K562 (cell line): ENCODE measurements at regions not wholly inside any gene's neighbourhood (a gene's known extent, or its start where the extent isn't known, plus 50 kb on each side); places are given as distances from the start of the nearest gene placed in this dataset.

Source experiments
- ATAC-seq: fragments of 200-7000 bp; cut with Tn5 transposase; 3 replicates; pipeline ENCODE4 v1.9.1; 2020; ENCODE audit warnings: moderate library complexity
- BruUV-seq: library from RNA; stranded (reverse); fragments of 400-500 nt; replicated peaks from 2 replicates; lab custom pipeline; 2021; lab: Mats Ljungman, UMichigan
- CTCF ChIA-PET: fragments of 300-600 bp; formaldehyde crosslinking; extraction: SDS; loops from one replicate; lab custom pipeline; 2021; ENCODE audit warnings: low intra/inter-chr PET ratio; lab: Yijun Ruan, JAX
- POLR2A ChIA-PET: fragments of 300-600, 350-650 bp; sonication (Branson Sonifier 250); formaldehyde crosslinking; extraction: SDS; loops from one replicate; lab custom pipeline; 2021; ENCODE audit warnings: antibody characterized with exemption, inconsistent platforms; lab: Yijun Ruan, JAX
- DNase-seq, 4 experiments: peaks; one replicate each; pipeline versions ENCODE4 v3.0.0 to v3.0.0-alpha.2; 2011 to 2018; ENCODE audit warnings: low spot score in 3 of 4, mixed read lengths in 3 of 4; ENCODE audit errors: extremely low read depth in 1 of 4
- FAIRE-seq: peaks from 2 replicates; lab custom pipeline; 2011; peaks lifted over from hg19 to GRCh38; lab: Jason Lieb, UNC
- H2AFZ ChIP-seq: 2 replicates; pipeline ENCODE4 v1.6.0; 2011; ENCODE audit warnings: low read depth, low read length, control low read depth, inconsistent platforms
- H3K27ac ChIP-seq: fragments of 200-600 bp; 3 replicates; pipeline ENCODE4 v1.8.0; 2011; ENCODE audit warnings: low read depth, mild to moderate bottlenecking, control low read depth, inconsistent platforms, low read length, moderate library complexity, mixed read lengths; ENCODE audit errors: extremely low read depth
- H3K27me3 ChIP-seq, 2 experiments: fragments of 300-600 bp in 1 of 2; 2 replicates in 1 of 2; 3 replicates in 1 of 2; pipeline versions ENCODE4 v1.6.0 to v1.8.0; 2011; ENCODE audit warnings: inconsistent platforms in 2 of 2, low read length in 2 of 2, mild to moderate bottlenecking in 1 of 2, mixed read lengths in 1 of 2, moderate library complexity in 1 of 2; ENCODE audit not compliant: control insufficient read depth in 2 of 2, insufficient read depth in 2 of 2
- H3K36me3 ChIP-seq: fragments of 300-600 bp; 3 replicates; pipeline ENCODE4 v1.8.0; 2011; ENCODE audit warnings: mild to moderate bottlenecking, low read length, inconsistent platforms; ENCODE audit not compliant: control insufficient read depth, insufficient read depth
- H3K4me1 ChIP-seq, 2 experiments: fragments of 200-600 bp in 1 of 2; replicated peaks in 1 of 2; 2 replicates in 1 of 2; 3 replicates in 1 of 2; pipeline versions ENCODE4 v1.5.1 to v1.8.0; 2011; ENCODE audit warnings: inconsistent platforms in 2 of 2, low read length in 2 of 2, mild to moderate bottlenecking in 1 of 2, mixed read lengths in 1 of 2, moderate library complexity in 1 of 2; ENCODE audit not compliant: control insufficient read depth in 2 of 2, insufficient read depth in 2 of 2
- H3K4me2 ChIP-seq: 2 replicates; pipeline ENCODE4 v1.6.1; 2011; ENCODE audit warnings: low read length, control low read depth, inconsistent platforms, mixed read lengths; ENCODE audit not compliant: insufficient read depth
- H3K4me3 ChIP-seq: fragments of 200-600 bp; sonication (generic), shearing (Covaris generic); 2 replicates; pipeline ENCODE4 v1.5.1; 2016; ENCODE audit warnings: control low read depth, inconsistent platforms
- H3K79me2 ChIP-seq: fragments of 200-600 bp; 3 replicates; pipeline ENCODE4 v1.8.0; 2011; ENCODE audit warnings: low read length, inconsistent platforms; ENCODE audit not compliant: control insufficient read depth, insufficient read depth
- H3K9ac ChIP-seq, 2 experiments: 2 replicates each; pipeline versions ENCODE4 v1.6.0 to v1.6.1; 2011; ENCODE audit warnings: low read depth in 2 of 2, low read length in 2 of 2, control low read depth in 1 of 2, inconsistent platforms in 1 of 2, mild to moderate bottlenecking in 1 of 2, mixed read lengths in 1 of 2; ENCODE audit not compliant: insufficient read depth in 1 of 2
- H3K9me1 ChIP-seq: one replicate; pipeline ENCODE4 v1.6.0; 2011; ENCODE audit warnings: inconsistent platforms, mild to moderate bottlenecking, low read length, moderate library complexity; ENCODE audit not compliant: control insufficient read depth, insufficient read depth
- H3K9me3 ChIP-seq: replicated peaks from 2 replicates; pipeline ENCODE4 v1.5.1; 2011; ENCODE audit warnings: low read depth, low read length, inconsistent platforms; ENCODE audit not compliant: control insufficient read depth, insufficient read depth
- H4K20me1 ChIP-seq: replicated peaks from 2 replicates; pipeline ENCODE4 v1.6.1; 2011; ENCODE audit warnings: low read length, inconsistent platforms, mixed read lengths; ENCODE audit not compliant: control insufficient read depth, insufficient read depth
- KDM1A ChIP-seq, 2 experiments: fragments of 450-650 bp; IDR thresholded peaks; 2 replicates each; pipeline ENCODE4 v1.6.1; 2016; ENCODE audit warnings: mild to moderate bottlenecking in 2 of 2
- KDM5B ChIP-seq: fragments of 200-600 bp; sonication (generic); IDR thresholded peaks from 2 replicates; pipeline ENCODE4 v1.6.1; 2012; ENCODE audit warnings: low read depth, mild to moderate bottlenecking, moderate library complexity, low read length, control low read depth, inconsistent platforms; ENCODE audit not compliant: insufficient replicate concordance
- KLF10 ChIP-seq: fragments of 250-450 bp; sonication (Bioruptor Pico); IDR thresholded peaks from 2 replicates; pipeline ENCODE4 v1.6.1; 2021; ENCODE audit warnings: matching md5 sums
- MAFG ChIP-seq: fragments of 450-650 bp; conservative IDR thresholded peaks from 2 replicates; pipeline ENCODE4 v1.6.1; 2016; ENCODE audit warnings: missing genetic modification characterization, missing compliant biosample characterization
- NCOA4 ChIP-seq: fragments of 450-650 bp; IDR thresholded peaks from 2 replicates; pipeline ENCODE4 v1.6.1; 2018; ENCODE audit warnings: mild to moderate bottlenecking; ENCODE audit not compliant: partially characterized antibody
- TEAD1 ChIP-seq, 2 experiments: fragments of 450-650 bp in 1 of 2; sonication (generic) in 1 of 2; formaldehyde crosslinking; IDR thresholded peaks; 2 replicates each; pipeline versions ENCODE4 v1.4.0 to v1.8.0; 2020 to 2022; ENCODE audit warnings: mild to moderate bottlenecking in 2 of 2, missing genetic modification reagents in 1 of 2
- ZNF175 ChIP-seq: fragments of 200-800 bp; sonication (Bioruptor generic); IDR thresholded peaks from 2 replicates; pipeline ENCODE4 v1.6.1; 2016; ENCODE audit warnings: low read depth, mild to moderate bottlenecking, missing genetic modification characterization, missing compliant biosample characterization
- ZNF592 ChIP-seq: fragments of 450-650 bp; IDR thresholded peaks from 2 replicates; pipeline ENCODE4 v1.6.1; 2017; ENCODE audit warnings: antibody characterized with exemption, mild to moderate bottlenecking
- WGBS: fragments of 100-300 bp; shearing (Covaris generic); methylation state at CpG from one replicate; pipeline ENCODE4 v1.1.6; 2016; ENCODE audit warnings: low coverage, mixed read lengths; ENCODE audit not compliant: insufficient coverage; ENCODE audit errors: missing lambda C conversion rate; 5-methylcytosine and 5-hydroxymethylcytosine counted together
- in situ Hi-C: fragments of 300-500 bp; cut with MboI; formaldehyde crosslinking; loops from 4 replicates; pipeline ENCODE4 v1.15.0; 2018; ENCODE audit warnings: inconsistent platforms, mixed read lengths
- intact Hi-C: fragments of 100-400 bp; cut with micrococcal nuclease; formaldehyde crosslinking; loops from 2 replicates; pipeline ENCODE4 v1.14.2; 2022

GRCh38 chr11:91804042-91804441 is 420.6 kb upstream of the FAT3 start (continued):
- TF ChIP-seq KDM5B (no peak), TEAD1 (CRISPR knock-in tag; IDR thresholded peaks at IDR 0.05) (no peak), MAFG (tag) (peak; percentile 67; the same call in 1 of the 2 replicates), KLF10 (CRISPR knock-in tag) (no peak), KDM1A (IDR thresholded peaks at IDR 0.05) (peak in 1 of 2 experiments; percentile 10; a peak in 1 of 4 replicates)
- TF ChIP-seq, all 486 proteins: peak for 7

GRCh38 chr11:91802475-91802874 is 422.1 kb upstream of the FAT3 start:
- Histone ChIP-seq H4K20me1 (no peaks in the 10 kb centered on the region), H3K4me2 (no peak overlapping the region), H3K27ac (no peak overlapping the region), H3K27me3 (no peaks in the 10 kb centered on the region), H3K79me2 (no peaks in the 10 kb centered on the region), H3K9me1 (no peaks in the 10 kb centered on the region), H3K36me3 (no peaks in the 10 kb centered on the region), H2AFZ (peak overlapping the region; percentile 60; the same call in 1 of the 2 replicates), H3K9me3 (no peaks in the 10 kb centered on the region; the same call in 1 of the 2 replicates), H3K4me1 (peaks cover 4 to 15% of the 10 kb centered on the region in 2 experiments; a peak in 3 of 5 replicates), H3K9ac (no peak overlapping the region; a peak in 1 of 4 replicates), H3K4me3 (no peak overlapping the region)
- ATAC-seq, result peak; percentile 14; the same call in 2 of the 3 replicates
- ChIA-PET CTCF (no interaction called here), POLR2A (interaction anchor here (1.1 kb wide), 1 partner anchor 9 kb away, joined by 3 read pairs; no protein-coding TSS in a partner anchor)
- in situ Hi-C loops, result no loop called here
- TF ChIP-seq ZNF175 (CRISPR knock-in tag), result 0 out of 2 replicates have a peak, but pooled peaks have one; percentile 23
- peak; percentile 42; the same call in 1 of the 2 replicates for TF ChIP-seq ZNF592
- no peak for TF ChIP-seq NCOA4
- WGBS, result 18% methylated on average over 6 of the region's 6 CpGs
- BruUV-seq, result no TSS peak
- no peak for FAIRE-seq
- intact Hi-C loops, result no loop called here
- no peak for DNase-seq
